ENCODE measurements at regions not wholly inside any gene's neighbourhood (a gene's known extent, or its start where the extent isn't known, plus 50 kb on each side); places are given as distances from the start of the nearest gene placed in this dataset.

DNA sequence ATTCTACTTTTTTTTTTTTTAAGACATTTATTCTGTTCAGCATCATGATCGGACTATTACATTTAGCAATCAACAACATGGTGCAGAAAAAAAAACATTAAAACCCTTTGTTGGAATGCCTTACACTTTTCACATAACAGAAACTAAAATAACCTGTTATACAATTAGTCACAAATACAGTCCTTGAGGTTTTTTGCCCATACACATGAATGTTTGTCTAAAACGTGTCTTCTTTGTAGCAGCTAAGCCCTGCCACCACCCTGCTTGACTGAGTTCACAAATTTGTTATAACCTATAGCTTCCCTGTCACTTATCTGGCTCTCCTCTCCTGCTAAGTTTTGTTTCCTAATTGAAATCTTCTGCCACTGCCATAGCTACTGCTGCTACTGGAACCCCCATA, 75.4 kb upstream of the ARHGAP20 start:
- no peaks in the 10 kb centered on the region for H4K20me1 ChIP-seq (ENCODE audit: insufficient read depth, low read length)
- no peak for DNase-seq
- H3K4me3 ChIP-seq (ENCODE audit: low read length) = no peak overlapping the region

DNA sequence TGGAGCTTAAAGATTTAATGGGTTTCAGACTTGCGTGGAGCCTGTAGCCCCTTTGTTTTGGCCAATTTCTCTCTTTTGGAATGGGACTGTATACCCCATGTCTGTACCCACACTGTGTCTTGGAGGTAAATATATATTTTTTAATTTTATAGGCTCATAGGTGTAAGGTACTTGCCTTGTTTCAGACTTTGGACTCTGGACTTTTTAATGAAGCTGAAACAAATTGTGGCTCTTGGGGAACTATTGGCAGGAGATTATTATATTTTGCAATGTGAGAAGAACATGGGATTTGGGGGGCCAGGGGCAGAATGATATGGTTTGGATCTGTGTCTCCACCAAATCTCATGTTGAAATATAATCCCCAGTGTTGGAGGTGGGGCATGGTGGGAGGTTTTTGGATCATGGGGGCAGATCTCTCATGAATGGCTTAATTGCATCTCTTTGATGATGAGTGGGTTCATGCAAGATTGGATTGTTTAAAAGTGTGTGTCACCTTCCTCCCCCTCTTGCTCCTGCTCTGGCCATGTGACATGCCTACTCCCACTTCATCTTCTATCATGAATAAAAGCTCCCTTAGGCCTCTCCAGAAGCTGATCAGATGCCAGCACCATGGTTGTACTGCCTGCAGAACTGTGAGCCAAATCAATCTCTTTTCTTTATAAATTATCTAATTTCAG, 74.1 kb upstream of the ARHGAP20 start:
- no peaks in the 10 kb centered on the region for H3K79me2 ChIP-seq (ENCODE audit: low read length)
- no peak for TF ChIP-seq EZH2phosphoT487 (IDR thresholded peaks at IDR 0.05; ENCODE audit: low read length)
- TF ChIP-seq, protein P1, sequence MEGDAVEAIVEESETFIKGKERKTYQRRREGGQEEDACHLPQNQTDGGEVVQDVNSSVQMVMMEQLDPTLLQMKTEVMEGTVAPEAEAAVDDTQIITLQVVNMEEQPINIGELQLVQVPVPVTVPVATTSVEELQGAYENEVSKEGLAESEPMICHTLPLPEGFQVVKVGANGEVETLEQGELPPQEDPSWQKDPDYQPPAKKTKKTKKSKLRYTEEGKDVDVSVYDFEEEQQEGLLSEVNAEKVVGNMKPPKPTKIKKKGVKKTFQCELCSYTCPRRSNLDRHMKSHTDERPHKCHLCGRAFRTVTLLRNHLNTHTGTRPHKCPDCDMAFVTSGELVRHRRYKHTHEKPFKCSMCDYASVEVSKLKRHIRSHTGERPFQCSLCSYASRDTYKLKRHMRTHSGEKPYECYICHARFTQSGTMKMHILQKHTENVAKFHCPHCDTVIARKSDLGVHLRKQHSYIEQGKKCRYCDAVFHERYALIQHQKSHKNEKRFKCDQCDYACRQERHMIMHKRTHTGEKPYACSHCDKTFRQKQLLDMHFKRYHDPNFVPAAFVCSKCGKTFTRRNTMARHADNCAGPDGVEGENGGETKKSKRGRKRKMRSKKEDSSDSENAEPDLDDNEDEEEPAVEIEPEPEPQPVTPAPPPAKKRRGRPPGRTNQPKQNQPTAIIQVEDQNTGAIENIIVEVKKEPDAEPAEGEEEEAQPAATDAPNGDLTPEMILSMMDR (IDR thresholded peaks at IDR 0.05; ENCODE audit: low read length) = no peak
- no peak for TF ChIP-seq EZH2 (optimal IDR thresholded peaks at IDR 0.05; ENCODE audit: low read depth, low read length)
- H3K27ac ChIP-seq (ENCODE audit: low read length) = no peak overlapping the region
- no peaks in the 10 kb centered on the region for H3K4me1 ChIP-seq (ENCODE audit: low read length)
- no peak overlapping the region for H3K9ac ChIP-seq (ENCODE audit: low read length)
- H4K20me1 ChIP-seq (ENCODE audit: insufficient read depth, low read length) = no peaks in the 10 kb centered on the region
- no peak overlapping the region for H2AFZ ChIP-seq (ENCODE audit: low read length)
- no peak for DNase-seq
- no peak overlapping the region for H3K4me2 ChIP-seq (ENCODE audit: low read depth, low read length)
- no peaks in the 10 kb centered on the region for H3K9me3 ChIP-seq (replicated peaks; ENCODE audit: insufficient read depth, low read length)
- no peaks in the 10 kb centered on the region for H3K36me3 ChIP-seq (replicated peaks; ENCODE audit: insufficient read depth, low read length)
- no peaks in the 10 kb centered on the region for H3K27me3 ChIP-seq (replicated peaks; ENCODE audit: insufficient read depth, low read length)
- H3K4me3 ChIP-seq (ENCODE audit: low read length) = no peak overlapping the region
- H3F3A ChIP-seq (ENCODE audit: insufficient read depth, low read length) = no peaks in the 10 kb centered on the region
- no peaks in the 10 kb centered on the region for H3K9me2 ChIP-seq (replicated peaks; ENCODE audit: insufficient read depth, low read length)

More for the DNA sequence above, 75.4 kb upstream of the ARHGAP20 start:
- Histone ChIP-seq H3K4me1 (ENCODE audit: low read length) (no peaks in the 10 kb centered on the region), H2AFZ (ENCODE audit: low read length) (no peak overlapping the region), H3K79me2 (ENCODE audit: low read length) (no peaks in the 10 kb centered on the region), H3F3A (ENCODE audit: insufficient read depth, low read length) (no peaks in the 10 kb centered on the region), H3K27ac (ENCODE audit: low read length) (no peak overlapping the region), H3K27me3 (replicated peaks; ENCODE audit: insufficient read depth, low read length) (no peaks in the 10 kb centered on the region), H3K9me3 (replicated peaks; ENCODE audit: insufficient read depth, low read length) (no peaks in the 10 kb centered on the region), H3K9me2 (replicated peaks; ENCODE audit: insufficient read depth, low read length) (no peaks in the 10 kb centered on the region), H3K36me3 (replicated peaks; ENCODE audit: insufficient read depth, low read length) (no peaks in the 10 kb centered on the region), H3K9ac (ENCODE audit: low read length) (no peak overlapping the region), H3K4me2 (ENCODE audit: low read depth, low read length) (no peak overlapping the region)
- TF ChIP-seq, protein P1 (IDR thresholded peaks at IDR 0.05; ENCODE audit: low read length) = no peak
- TF ChIP-seq EZH2 (optimal IDR thresholded peaks at IDR 0.05; ENCODE audit: low read depth, low read length) (no peak), EZH2phosphoT487 (IDR thresholded peaks at IDR 0.05; ENCODE audit: low read length) (no peak)

DNA sequence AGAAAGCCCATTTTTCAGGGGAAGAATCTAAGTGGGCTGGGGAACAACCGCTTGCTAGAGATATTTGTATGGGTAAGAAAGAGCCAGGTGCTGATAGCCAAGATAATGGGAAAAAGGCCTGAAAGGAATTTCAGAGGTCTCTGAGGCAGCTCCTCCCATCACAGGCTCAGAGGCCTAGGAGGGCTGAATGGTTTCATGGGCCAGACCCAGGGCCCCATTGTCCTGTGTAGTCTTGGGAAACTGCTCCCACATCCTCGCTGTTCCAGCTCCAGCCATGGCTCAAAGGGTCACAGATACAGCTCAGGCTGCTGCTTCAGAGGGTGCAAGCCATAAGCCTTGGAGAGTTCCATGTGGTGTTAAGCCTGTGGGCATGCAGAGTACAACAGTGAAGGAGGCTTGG, 73.2 kb upstream of the ARHGAP20 start:
- Histone ChIP-seq H3K79me2 (ENCODE audit: low read length) (no peaks in the 10 kb centered on the region), H3K4me3 (ENCODE audit: low read length) (no peak overlapping the region), H2AFZ (ENCODE audit: low read length) (no peak overlapping the region), H3K9ac (ENCODE audit: low read length) (no peak overlapping the region), H3F3A (ENCODE audit: insufficient read depth, low read length) (no peaks in the 10 kb centered on the region), H4K20me1 (ENCODE audit: insufficient read depth, low read length) (no peaks in the 10 kb centered on the region), H3K27me3 (replicated peaks; ENCODE audit: insufficient read depth, low read length) (no peaks in the 10 kb centered on the region), H3K4me1 (ENCODE audit: low read length) (no peaks in the 10 kb centered on the region), H3K36me3 (replicated peaks; ENCODE audit: insufficient read depth, low read length) (no peaks in the 10 kb centered on the region), H3K27ac (ENCODE audit: low read length) (no peak overlapping the region), H3K9me2 (replicated peaks; ENCODE audit: insufficient read depth, low read length) (no peaks in the 10 kb centered on the region), H3K9me3 (replicated peaks; ENCODE audit: insufficient read depth, low read length) (no peaks in the 10 kb centered on the region), H3K4me2 (ENCODE audit: low read depth, low read length) (no peak overlapping the region)
- DNase-seq = no peak
- TF ChIP-seq, protein P1 (IDR thresholded peaks at IDR 0.05; ENCODE audit: low read length) = no peak
- TF ChIP-seq EZH2phosphoT487 (IDR thresholded peaks at IDR 0.05; ENCODE audit: low read length) (no peak), EZH2 (optimal IDR thresholded peaks at IDR 0.05; ENCODE audit: low read depth, low read length) (no peak)

All from MM.1S (cell line).